ENCODE measurements at regions not wholly inside any gene's neighbourhood (a gene's known extent, or its start where the extent isn't known, plus 50 kb on each side); places are given as distances from the start of the nearest gene placed in this dataset.
A peak's percentile ranks its signal among the peaks of the same experiment; 100 is the strongest.
"Not testable (repeated sequence)": the region's sequence is repeated elsewhere in the genome, so short reads cannot be mapped to it uniquely, and the experiment has no call there.

- DNase-seq, result no peak
Measured at GRCh38 chr3:144549166-144549565, 577.5 kb downstream of the DIPK2A start.

GRCh38 chr3:144552346-144553057 lies 580.9 kb downstream of the DIPK2A start:
- DNase-seq, result no peak

GRCh38 chr3:144553301-144553700 lies 581.7 kb downstream of the DIPK2A start:
- no peak for DNase-seq

- DNase-seq, result no peak
Measured at GRCh38 chr3:144554889-144555288, 583.3 kb downstream of the DIPK2A start.

- no peak for DNase-seq
Measured at GRCh38 chr3:144556392-144556791, 584.8 kb downstream of the DIPK2A start.

GRCh38 chr3:144557515-144557914 lies 585.9 kb downstream of the DIPK2A start:
- no peak for DNase-seq

GRCh38 chr3:144564011-144564410 lies 592.4 kb downstream of the DIPK2A start:
- DNase-seq, result no peak

GRCh38 chr3:144566320-144566719 lies 594.7 kb downstream of the DIPK2A start:
- no peak for DNase-seq

- no peak for DNase-seq
Measured at GRCh38 chr3:144569651-144570050, 598.0 kb downstream of the DIPK2A start.

- no peak for DNase-seq
Measured at GRCh38 chr3:144583871-144584270, 612.2 kb downstream of the DIPK2A start.

- DNase-seq, result no peak
Measured at GRCh38 chr3:144585408-144585807, 613.8 kb downstream of the DIPK2A start.

- no peak for DNase-seq
Measured at GRCh38 chr3:144585953-144586352, 614.3 kb downstream of the DIPK2A start.

GRCh38 chr3:144586382-144586781 lies 614.8 kb downstream of the DIPK2A start:
- no peak for DNase-seq

- peak; percentile 9 to 43 for DNase-seq
Measured at GRCh38 chr3:144590854-144591253, 619.2 kb downstream of the DIPK2A start.

- no peak for DNase-seq
Measured at GRCh38 chr3:144593881-144594280, 622.3 kb downstream of the DIPK2A start.

GRCh38 chr3:144620236-144620635 lies 648.6 kb downstream of the DIPK2A start:
- DNase-seq, result not testable (repeated sequence)

- no peak for DNase-seq
Measured at GRCh38 chr3:144622845-144623244, 651.2 kb downstream of the DIPK2A start.

- DNase-seq, result no peak
Measured at GRCh38 chr3:144624656-144625055, 653.0 kb downstream of the DIPK2A start.

GRCh38 chr3:144626835-144627234 lies 655.2 kb downstream of the DIPK2A start:
- no peak for DNase-seq

GRCh38 chr3:144629381-144629780 lies 657.8 kb downstream of the DIPK2A start:
- DNase-seq, result no peak

GRCh38 chr3:144636833-144637232 lies 665.2 kb downstream of the DIPK2A start:
- peak in 1 of 2 experiments; percentile 9 for DNase-seq

- DNase-seq, result no peak
Measured at GRCh38 chr3:144638009-144638408, 666.4 kb downstream of the DIPK2A start.

GRCh38 chr3:144643771-144644198 lies 672.2 kb downstream of the DIPK2A start:
- DNase-seq, result no peak

- DNase-seq, result no peak
Measured at GRCh38 chr3:144645300-144645699, 673.7 kb downstream of the DIPK2A start.

- no peak for DNase-seq
Measured at GRCh38 chr3:144650380-144650779, 678.8 kb downstream of the DIPK2A start.

Data from SW 1271 (cell line).